Lower leg skin (tissue), 3 donors: ENCODE measurements at regions not wholly inside any gene's neighbourhood (a gene's known extent, or its start where the extent isn't known, plus 50 kb on each side); places are given as distances from the start of the nearest gene placed in this dataset.
"Not testable (repeated sequence)": the region's sequence is repeated elsewhere in the genome, so short reads cannot be mapped to it uniquely, and the experiment has no call there.

Experiments
- POLR2A ChIP-seq, 2 donors: fragments of 450-650 bp; IDR thresholded peaks; one replicate each; pipeline ENCODE4 v1.6.1; 2016 to 2017; ENCODE audit warnings: antibody characterized with exemption in 2 of 2, mild to moderate bottlenecking in 1 of 2, moderate library complexity in 1 of 2
- TF ChIP-seq, protein P1 (sequence below), 3 donors: fragments of 450-650 bp; IDR thresholded peaks; one replicate each; pipeline ENCODE4 v1.5.1; 2016; ENCODE audit warnings: antibody characterized with exemption in 3 of 3, mild to moderate bottlenecking in 3 of 3, moderate library complexity in 2 of 3

DNA sequence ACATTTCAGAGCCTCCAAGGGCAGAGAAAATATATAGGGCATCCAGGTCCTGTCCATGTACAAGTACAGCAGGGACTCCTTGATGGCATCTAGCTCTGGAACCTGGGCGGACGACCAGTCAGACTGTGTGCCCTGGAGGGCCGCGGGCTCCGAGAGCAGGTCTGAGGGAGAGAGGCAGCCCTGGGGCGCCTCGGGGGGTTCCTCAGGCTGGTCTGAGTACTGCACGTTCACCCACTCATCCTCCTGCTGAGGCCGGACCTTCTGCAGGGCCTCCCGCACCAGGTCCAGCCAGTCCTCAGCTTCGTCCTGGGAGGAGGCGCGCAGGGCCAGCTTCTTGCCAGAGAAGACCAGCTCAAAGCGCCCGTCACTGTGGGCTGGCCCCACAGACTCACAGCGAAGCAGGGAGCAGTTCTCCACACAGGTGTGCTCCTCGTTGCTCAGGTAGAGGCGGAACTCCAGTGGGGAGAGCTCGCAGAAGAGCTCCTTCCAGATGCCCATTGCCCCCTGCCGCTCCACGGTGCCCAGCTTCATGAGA is 118.8 kb downstream of the LRRC37A3 start:
- not testable (repeated sequence) for TF ChIP-seq POLR2A (IDR thresholded peaks at IDR 0.05)
- TF ChIP-seq, protein P1, sequence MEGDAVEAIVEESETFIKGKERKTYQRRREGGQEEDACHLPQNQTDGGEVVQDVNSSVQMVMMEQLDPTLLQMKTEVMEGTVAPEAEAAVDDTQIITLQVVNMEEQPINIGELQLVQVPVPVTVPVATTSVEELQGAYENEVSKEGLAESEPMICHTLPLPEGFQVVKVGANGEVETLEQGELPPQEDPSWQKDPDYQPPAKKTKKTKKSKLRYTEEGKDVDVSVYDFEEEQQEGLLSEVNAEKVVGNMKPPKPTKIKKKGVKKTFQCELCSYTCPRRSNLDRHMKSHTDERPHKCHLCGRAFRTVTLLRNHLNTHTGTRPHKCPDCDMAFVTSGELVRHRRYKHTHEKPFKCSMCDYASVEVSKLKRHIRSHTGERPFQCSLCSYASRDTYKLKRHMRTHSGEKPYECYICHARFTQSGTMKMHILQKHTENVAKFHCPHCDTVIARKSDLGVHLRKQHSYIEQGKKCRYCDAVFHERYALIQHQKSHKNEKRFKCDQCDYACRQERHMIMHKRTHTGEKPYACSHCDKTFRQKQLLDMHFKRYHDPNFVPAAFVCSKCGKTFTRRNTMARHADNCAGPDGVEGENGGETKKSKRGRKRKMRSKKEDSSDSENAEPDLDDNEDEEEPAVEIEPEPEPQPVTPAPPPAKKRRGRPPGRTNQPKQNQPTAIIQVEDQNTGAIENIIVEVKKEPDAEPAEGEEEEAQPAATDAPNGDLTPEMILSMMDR (IDR thresholded peaks at IDR 0.05) = not testable (repeated sequence)
